ENCODE measurements at regions not wholly inside any gene's neighbourhood (a gene's known extent, or its start where the extent isn't known, plus 50 kb on each side); places are given as distances from the start of the nearest gene placed in this dataset.

- no peak for TF ChIP-seq GMEB1 (CRISPR knock-in tag; IDR thresholded peaks at IDR 0.05; ENCODE audit: borderline replicate concordance)
- no peak for TF ChIP-seq GTF3A (CRISPR knock-in tag; conservative IDR thresholded peaks at IDR 0.05)
- TF ChIP-seq SP1 (IDR thresholded peaks at IDR 0.05): no peak
- no peak for TF ChIP-seq SP1 (CRISPR knock-in tag; IDR thresholded peaks at IDR 0.05)
- no peak for TF ChIP-seq TBX2 (CRISPR knock-in tag; IDR thresholded peaks at IDR 0.05; ENCODE audit: borderline replicate concordance)
- no peak for TF ChIP-seq ZNF10 (CRISPR knock-in tag; IDR thresholded peaks at IDR 0.05; ENCODE audit: borderline replicate concordance, low read depth)
- TF ChIP-seq JUND (CRISPR knock-in tag; IDR thresholded peaks at IDR 0.05): no peak
- TF ChIP-seq ZNF281 (CRISPR knock-in tag; IDR thresholded peaks at IDR 0.05; ENCODE audit: borderline replicate concordance): no peak
- TF ChIP-seq AGO1 (IDR thresholded peaks at IDR 0.05; ENCODE audit: low read depth, low read length, poor library complexity, severe bottlenecking): no peak
- TF ChIP-seq ATF3 (CRISPR knock-in tag; IDR thresholded peaks at IDR 0.05): no peak
- no peak for TF ChIP-seq ZNF883 (CRISPR knock-in tag; IDR thresholded peaks at IDR 0.05; ENCODE audit: not compliant biosample characterization)
- TF ChIP-seq ZBTB25 (CRISPR knock-in tag; IDR thresholded peaks at IDR 0.05): no peak
- TF ChIP-seq EZH2 (conservative IDR thresholded peaks at IDR 0.05; ENCODE audit: low read depth, low read length): no peak
- no peak for TF ChIP-seq ZBTB34 (CRISPR knock-in tag; IDR thresholded peaks at IDR 0.05)
- TF ChIP-seq ZFP37 (CRISPR knock-in tag; IDR thresholded peaks at IDR 0.05; ENCODE audit: borderline replicate concordance): no peak
Measured at GRCh38 chr4:160326110-160326509, 1223.2 kb downstream of the RAPGEF2 start.
